ENCODE measurements at regions not wholly inside any gene's neighbourhood (a gene's known extent, or its start where the extent isn't known, plus 50 kb on each side); places are given as distances from the start of the nearest gene placed in this dataset.
"Not testable (repeated sequence)": the region's sequence is repeated elsewhere in the genome, so short reads cannot be mapped to it uniquely, and the experiment has no call there.

DNA sequence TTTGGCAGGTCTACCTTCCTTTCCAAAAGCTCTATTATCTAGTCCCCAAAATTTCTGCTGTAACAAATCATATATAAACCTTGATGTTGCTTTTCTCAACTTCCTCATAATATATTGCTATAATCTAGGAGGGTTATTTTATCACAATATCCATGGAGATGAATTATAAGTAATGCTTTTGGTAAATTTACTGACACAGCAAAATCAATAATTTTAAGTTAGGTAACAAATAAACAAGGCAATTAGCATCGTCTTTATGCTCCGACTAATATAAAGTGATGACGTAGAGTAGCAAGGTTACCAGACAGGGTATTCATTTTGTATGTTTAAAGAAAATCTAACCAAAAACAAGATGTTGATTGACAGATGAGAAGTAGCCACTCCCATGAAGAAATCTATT, 132.3 kb upstream of the ST8SIA4 start:
- Histone ChIP-seq H3K36me3 (ENCODE audit: control insufficient read depth in 5 of 5, insufficient read depth in 5 of 5, low read length in 5 of 5) (no peaks in the 10 kb centered on the region), H3K4me1 (ENCODE audit: control insufficient read depth in 5 of 5, insufficient read depth in 5 of 5, low read length in 5 of 5) (no peaks in the 10 kb centered on the region), H3K9me3 (ENCODE audit: control insufficient read depth in 5 of 5, low read length in 5 of 5) (no peaks in the 10 kb centered on the region)

DNA sequence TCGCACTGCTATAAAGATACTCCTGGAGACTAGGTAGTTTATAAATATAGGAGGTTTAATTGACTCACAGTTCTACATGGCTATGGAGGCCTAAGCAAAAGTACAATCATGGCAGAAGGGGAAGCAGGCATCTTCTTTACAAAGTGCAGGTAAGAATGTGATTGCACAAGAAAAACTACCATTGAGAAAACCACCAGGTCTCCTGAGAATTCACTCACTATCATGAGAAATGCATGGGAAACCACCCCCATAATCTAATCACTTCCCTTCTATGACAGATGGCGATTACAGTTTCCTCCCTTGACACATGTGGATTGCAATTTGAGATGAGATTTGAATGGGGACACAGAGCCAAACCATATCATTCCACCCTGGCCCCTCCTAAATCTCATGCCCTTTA, 121.2 kb upstream of the ST8SIA4 start:
- no peak overlapping the region for H3K9ac ChIP-seq (ENCODE audit: low read length in 5 of 5)
- H3K36me3 ChIP-seq (ENCODE audit: control insufficient read depth in 5 of 5, insufficient read depth in 5 of 5, low read length in 5 of 5) = no peaks in the 10 kb centered on the region
- H3K27me3 ChIP-seq (ENCODE audit: control insufficient read depth in 5 of 5, insufficient read depth in 4 of 5, low read length in 5 of 5) = no peaks in the 10 kb centered on the region
- H3K4me3 ChIP-seq (ENCODE audit: low read depth in 1 of 5, low read length in 5 of 5) = no peak overlapping the region
- H3K9me3 ChIP-seq (ENCODE audit: control insufficient read depth in 5 of 5, low read length in 5 of 5) = peaks cover 0 to 5% (median 0%) of the 10 kb centered on the region in 5 donors
- H3K4me1 ChIP-seq (ENCODE audit: control insufficient read depth in 5 of 5, insufficient read depth in 5 of 5, low read length in 5 of 5) = no peaks in the 10 kb centered on the region
- H3K27ac ChIP-seq (ENCODE audit: low read depth, low read length) = no peak overlapping the region

More for the DNA sequence above, 132.3 kb upstream of the ST8SIA4 start:
- Histone ChIP-seq H3K27me3 (ENCODE audit: control insufficient read depth in 5 of 5, insufficient read depth in 4 of 5, low read length in 5 of 5) (no peaks in the 10 kb centered on the region), H3K27ac (ENCODE audit: low read depth, low read length) (no peak overlapping the region), H3K4me3 (ENCODE audit: low read depth in 1 of 5, low read length in 5 of 5) (no peak overlapping the region), H3K9ac (ENCODE audit: low read length in 5 of 5) (no peak overlapping the region)

DNA sequence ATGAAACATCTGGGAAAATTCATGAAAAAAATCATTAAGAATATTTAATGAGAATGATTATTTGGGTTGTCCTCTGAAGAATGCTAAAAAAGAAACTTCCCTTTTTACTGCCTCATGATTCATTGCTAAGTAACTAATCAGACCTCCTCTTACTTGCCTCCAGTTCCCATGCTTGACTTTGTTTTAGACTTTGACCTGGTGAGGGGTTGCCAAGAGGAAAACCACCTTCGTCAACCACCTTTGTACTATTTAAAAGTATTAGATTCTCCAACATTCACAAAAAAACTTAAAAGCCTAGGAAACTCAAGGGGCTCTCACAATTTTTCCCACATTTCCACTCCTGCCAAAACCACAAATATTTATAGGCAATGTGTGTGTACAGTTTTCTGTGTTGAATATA, 115.2 kb upstream of the ST8SIA4 start:
- Histone ChIP-seq H3K36me3 (ENCODE audit: control insufficient read depth in 5 of 5, insufficient read depth in 5 of 5, low read length in 5 of 5) (no peaks in the 10 kb centered on the region), H3K27me3 (ENCODE audit: control insufficient read depth in 5 of 5, insufficient read depth in 4 of 5, low read length in 5 of 5) (no peaks in the 10 kb centered on the region), H3K9me3 (ENCODE audit: control insufficient read depth in 5 of 5, low read length in 5 of 5) (no peaks in the 10 kb centered on the region), H3K27ac (ENCODE audit: low read depth, low read length) (peak overlapping the region; percentile 25), H3K9ac (ENCODE audit: low read length in 5 of 5) (no peak overlapping the region), H3K4me3 (ENCODE audit: low read depth in 1 of 5, low read length in 5 of 5) (peak overlapping the region in 2 of 5 donors; percentile 7 to 22), H3K4me1 (ENCODE audit: control insufficient read depth in 5 of 5, insufficient read depth in 5 of 5, low read length in 5 of 5) (no peaks in the 10 kb centered on the region)

DNA sequence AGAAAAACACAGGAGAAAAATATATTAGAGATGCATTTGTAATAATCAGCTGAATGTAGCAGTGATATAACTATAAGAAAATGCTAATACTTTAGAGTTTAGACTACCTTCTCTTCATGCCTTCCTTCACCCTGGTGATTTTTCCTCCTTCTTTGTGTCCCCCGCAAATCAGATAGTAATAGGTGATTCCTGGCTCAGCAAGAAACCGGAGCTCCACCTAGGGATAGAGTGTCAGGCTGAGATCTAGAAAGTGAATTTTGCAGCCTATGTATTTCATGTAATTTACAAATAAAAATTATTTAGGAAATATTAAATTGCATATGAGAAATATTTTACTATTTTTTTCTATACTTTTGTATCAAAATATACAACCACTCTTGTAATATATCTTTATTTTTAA, 109.8 kb upstream of the ST8SIA4 start:
- Histone ChIP-seq H3K9ac (ENCODE audit: low read length in 5 of 5) (no peak overlapping the region), H3K27me3 (ENCODE audit: control insufficient read depth in 5 of 5, insufficient read depth in 4 of 5, low read length in 5 of 5) (no peaks in the 10 kb centered on the region), H3K9me3 (ENCODE audit: control insufficient read depth in 5 of 5, low read length in 5 of 5) (no peaks in the 10 kb centered on the region), H3K4me3 (ENCODE audit: low read depth in 1 of 5, low read length in 5 of 5) (no peak overlapping the region), H3K36me3 (ENCODE audit: control insufficient read depth in 5 of 5, insufficient read depth in 5 of 5, low read length in 5 of 5) (no peaks in the 10 kb centered on the region), H3K27ac (ENCODE audit: low read depth, low read length) (no peak overlapping the region), H3K4me1 (ENCODE audit: control insufficient read depth in 5 of 5, insufficient read depth in 5 of 5, low read length in 5 of 5) (no peaks in the 10 kb centered on the region)

DNA sequence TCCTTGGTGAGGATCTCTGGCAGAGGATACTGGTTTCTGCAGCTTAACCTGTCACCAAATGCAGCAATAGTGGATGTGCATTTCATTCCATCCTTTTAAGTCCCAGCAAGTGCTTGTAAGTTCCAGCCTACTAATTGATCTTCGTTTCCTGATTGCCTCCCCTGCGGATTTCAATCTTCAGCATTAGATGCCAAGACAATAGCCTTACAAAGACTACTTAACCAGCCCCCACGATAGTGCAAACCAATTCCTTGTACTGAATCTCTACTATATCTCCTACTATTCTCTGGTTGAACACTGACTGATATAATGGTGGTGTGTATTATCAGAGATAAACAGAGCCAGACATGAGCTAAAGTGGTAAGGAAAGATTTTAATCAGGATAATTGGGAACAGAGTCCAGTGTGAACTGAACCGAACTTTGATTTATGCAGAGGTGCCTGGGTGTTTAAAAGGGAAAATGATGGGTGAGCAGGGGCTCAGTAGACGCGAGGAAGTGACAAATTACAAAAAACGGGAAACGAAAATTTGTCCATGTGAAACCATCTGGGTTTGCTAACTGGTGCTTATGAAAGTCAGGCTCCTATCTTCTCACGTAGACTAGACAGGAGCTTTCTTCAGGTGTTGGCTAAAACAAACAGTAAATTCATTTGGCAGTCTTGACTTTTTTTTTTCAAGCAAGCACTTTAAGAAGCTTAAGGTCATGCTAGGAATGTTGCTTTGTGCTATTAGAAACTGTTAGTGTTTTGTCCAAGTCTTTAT, 106.9 kb upstream of the ST8SIA4 start:
- Histone ChIP-seq H3K4me1 (ENCODE audit: control insufficient read depth in 5 of 5, insufficient read depth in 5 of 5, low read length in 5 of 5) (no peaks in the 10 kb centered on the region), H3K9ac (ENCODE audit: low read length in 5 of 5) (no peak overlapping the region), H3K9me3 (ENCODE audit: control insufficient read depth in 5 of 5, low read length in 5 of 5) (no peaks in the 10 kb centered on the region), H3K27ac (ENCODE audit: low read depth, low read length) (no peak overlapping the region), H3K4me3 (ENCODE audit: low read depth in 1 of 5, low read length in 5 of 5) (no peak overlapping the region), H3K36me3 (ENCODE audit: control insufficient read depth in 5 of 5, insufficient read depth in 5 of 5, low read length in 5 of 5) (no peaks in the 10 kb centered on the region), H3K27me3 (ENCODE audit: control insufficient read depth in 5 of 5, insufficient read depth in 4 of 5, low read length in 5 of 5) (no peaks in the 10 kb centered on the region)

DNA sequence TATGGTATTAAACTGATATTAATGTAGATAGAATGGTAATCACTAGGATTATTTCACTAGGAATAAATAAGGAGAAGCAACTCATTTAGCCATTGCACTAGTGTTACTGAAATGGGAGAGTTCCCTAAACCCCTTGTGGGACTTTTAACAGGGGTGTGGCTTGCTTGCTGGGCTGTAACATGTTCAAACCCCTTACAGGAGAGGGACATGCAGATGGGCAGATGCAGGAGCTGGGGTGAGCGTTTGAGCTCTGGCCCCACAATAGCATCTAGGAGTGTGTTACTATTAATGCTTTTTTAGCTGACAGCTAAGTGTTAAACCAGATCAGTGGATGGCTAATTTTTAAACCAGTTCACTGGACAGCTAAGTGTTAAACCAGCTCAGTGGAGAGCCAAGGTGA, 89.3 kb upstream of the ST8SIA4 start:
- Histone ChIP-seq H3K36me3 (ENCODE audit: control insufficient read depth in 5 of 5, insufficient read depth in 5 of 5, low read length in 5 of 5) (no peaks in the 10 kb centered on the region), H3K4me1 (ENCODE audit: control insufficient read depth in 5 of 5, insufficient read depth in 5 of 5, low read length in 5 of 5) (no peaks in the 10 kb centered on the region), H3K9ac (ENCODE audit: low read length in 5 of 5) (no peak overlapping the region), H3K27ac (ENCODE audit: low read depth, low read length) (no peak overlapping the region), H3K27me3 (ENCODE audit: control insufficient read depth in 5 of 5, insufficient read depth in 4 of 5, low read length in 5 of 5) (no peaks in the 10 kb centered on the region), H3K9me3 (ENCODE audit: control insufficient read depth in 5 of 5, low read length in 5 of 5) (peaks cover 0 to 5% (median 0%) of the 10 kb centered on the region in 5 donors), H3K4me3 (ENCODE audit: low read depth in 1 of 5, low read length in 5 of 5) (no peak overlapping the region)

DNA sequence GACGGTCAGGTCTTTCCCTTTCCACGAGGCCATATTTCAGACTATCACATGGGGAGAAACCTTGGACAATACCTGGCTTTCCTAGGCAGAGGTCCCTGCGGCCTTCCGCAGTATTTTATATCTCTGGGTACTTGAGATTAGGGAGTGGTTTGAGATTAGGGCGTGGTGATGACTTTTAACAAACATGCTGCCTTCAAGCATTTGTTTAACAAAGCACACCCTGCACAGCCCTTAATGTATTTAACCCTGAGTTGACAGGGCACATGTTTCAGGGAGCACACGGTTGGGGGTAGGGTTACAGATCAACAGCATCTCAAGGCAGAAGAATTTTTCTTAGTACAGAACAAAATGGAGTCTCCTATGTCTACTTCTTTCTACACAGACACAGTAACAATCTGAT, 80.5 kb upstream of the ST8SIA4 start:
- not testable (repeated sequence) for H3K27ac ChIP-seq (ENCODE audit: low read depth, low read length); H3K9ac ChIP-seq (ENCODE audit: low read length in 5 of 5); H3K27me3 ChIP-seq (ENCODE audit: control insufficient read depth in 5 of 5, insufficient read depth in 4 of 5, low read length in 5 of 5); H3K4me3 ChIP-seq (ENCODE audit: low read depth in 1 of 5, low read length in 5 of 5); H3K9me3 ChIP-seq (ENCODE audit: control insufficient read depth in 5 of 5, low read length in 5 of 5); H3K36me3 ChIP-seq (ENCODE audit: control insufficient read depth in 5 of 5, insufficient read depth in 5 of 5, low read length in 5 of 5); H3K4me1 ChIP-seq (ENCODE audit: control insufficient read depth in 5 of 5, insufficient read depth in 5 of 5, low read length in 5 of 5)

DNA sequence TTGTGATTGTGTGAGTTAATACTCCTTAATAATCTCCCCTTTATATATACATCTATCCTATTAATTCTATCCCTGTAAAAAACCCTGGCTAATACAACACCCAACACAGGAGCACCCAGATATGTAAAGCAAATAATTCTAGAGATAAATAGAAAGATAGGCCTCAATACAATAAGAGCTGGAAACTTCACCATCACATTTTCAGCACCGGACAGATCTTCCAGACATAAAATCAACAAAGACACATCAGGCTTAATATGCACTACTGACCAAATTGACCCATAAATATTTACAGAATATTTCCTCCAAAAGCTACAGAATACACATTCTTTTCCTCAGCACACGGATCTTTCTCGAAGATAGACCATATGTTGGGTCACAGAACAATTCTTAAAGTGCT, 71.0 kb upstream of the ST8SIA4 start:
- no peaks in the 10 kb centered on the region for H3K9me3 ChIP-seq (ENCODE audit: control insufficient read depth in 5 of 5, low read length in 5 of 5)
- H3K4me3 ChIP-seq (ENCODE audit: low read depth in 1 of 5, low read length in 5 of 5) = no peak overlapping the region
- H3K27me3 ChIP-seq (ENCODE audit: control insufficient read depth in 5 of 5, insufficient read depth in 4 of 5, low read length in 5 of 5) = no peaks in the 10 kb centered on the region
- no peak overlapping the region for H3K27ac ChIP-seq (ENCODE audit: low read depth, low read length)
- no peaks in the 10 kb centered on the region for H3K4me1 ChIP-seq (ENCODE audit: control insufficient read depth in 5 of 5, insufficient read depth in 5 of 5, low read length in 5 of 5)
- H3K9ac ChIP-seq (ENCODE audit: low read length in 5 of 5) = no peak overlapping the region
- H3K36me3 ChIP-seq (ENCODE audit: control insufficient read depth in 5 of 5, insufficient read depth in 5 of 5, low read length in 5 of 5) = no peaks in the 10 kb centered on the region

DNA sequence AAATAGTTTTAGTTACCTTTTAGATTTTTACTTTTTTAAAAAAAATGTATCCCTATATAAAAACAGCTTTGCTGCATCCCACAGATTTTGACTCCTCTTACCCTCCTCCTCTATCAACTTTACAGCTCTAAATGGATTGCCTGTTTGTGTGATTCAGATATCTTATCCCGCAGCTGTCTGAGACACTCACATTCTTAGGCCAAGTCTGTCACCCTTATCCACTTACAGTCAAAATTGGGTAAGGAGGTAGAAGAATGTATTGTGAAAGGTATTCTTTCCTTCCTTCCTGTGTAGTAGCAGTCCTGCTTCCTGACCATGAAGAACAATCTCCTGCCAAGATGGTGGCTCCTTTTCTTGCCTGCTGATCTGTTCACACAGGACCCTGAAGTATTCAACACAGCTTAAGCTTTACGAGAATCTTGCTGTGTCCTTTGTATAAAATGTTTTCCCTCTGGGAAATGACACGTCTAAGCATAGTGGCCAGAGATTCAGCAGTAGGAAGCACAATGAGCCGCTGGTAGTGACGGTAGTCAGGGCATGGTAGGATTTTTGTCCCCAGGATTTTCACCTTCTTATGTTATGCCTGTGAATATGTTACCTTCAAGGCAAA, 67.7 kb upstream of the ST8SIA4 start:
- no peaks in the 10 kb centered on the region for H3K9me3 ChIP-seq (ENCODE audit: control insufficient read depth in 5 of 5, low read length in 5 of 5)
- H3K4me1 ChIP-seq (ENCODE audit: control insufficient read depth in 5 of 5, insufficient read depth in 5 of 5, low read length in 5 of 5) = peaks cover 0 to 2% (median 0%) of the 10 kb centered on the region in 5 donors
- no peaks in the 10 kb centered on the region for H3K36me3 ChIP-seq (ENCODE audit: control insufficient read depth in 5 of 5, insufficient read depth in 5 of 5, low read length in 5 of 5)
- no peak overlapping the region for H3K27ac ChIP-seq (ENCODE audit: low read depth, low read length)
- no peaks in the 10 kb centered on the region for H3K27me3 ChIP-seq (ENCODE audit: control insufficient read depth in 5 of 5, insufficient read depth in 4 of 5, low read length in 5 of 5)
- no peak overlapping the region for H3K9ac ChIP-seq (ENCODE audit: low read length in 5 of 5)
- H3K4me3 ChIP-seq (ENCODE audit: low read depth in 1 of 5, low read length in 5 of 5) = no peak overlapping the region

DNA sequence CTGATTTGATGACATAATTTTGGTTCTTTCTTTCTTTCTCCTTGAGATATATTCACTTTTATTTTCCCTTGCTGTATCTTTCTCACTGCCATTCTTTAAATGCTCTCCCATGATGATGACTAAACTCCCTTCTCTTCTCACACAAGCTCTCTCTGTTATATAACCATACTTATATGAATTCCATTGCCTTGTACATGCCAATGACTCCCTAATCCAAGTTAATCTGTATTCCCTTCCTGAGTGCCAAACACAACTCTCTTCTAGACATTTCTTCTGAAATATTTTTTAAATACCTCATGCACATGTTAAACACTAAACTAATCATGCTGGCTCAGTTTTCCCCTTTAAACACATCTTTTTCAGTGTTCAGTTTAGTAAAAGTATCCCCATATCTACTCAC, 62.2 kb upstream of the ST8SIA4 start:
- no peak overlapping the region for H3K27ac ChIP-seq (ENCODE audit: low read depth, low read length)
- H3K9me3 ChIP-seq (ENCODE audit: control insufficient read depth in 5 of 5, low read length in 5 of 5) = no peaks in the 10 kb centered on the region
- H3K9ac ChIP-seq (ENCODE audit: low read length in 5 of 5) = no peak overlapping the region
- H3K36me3 ChIP-seq (ENCODE audit: control insufficient read depth in 5 of 5, insufficient read depth in 5 of 5, low read length in 5 of 5) = no peaks in the 10 kb centered on the region
- H3K4me1 ChIP-seq (ENCODE audit: control insufficient read depth in 5 of 5, insufficient read depth in 5 of 5, low read length in 5 of 5) = peaks cover 0 to 2% (median 0%) of the 10 kb centered on the region in 5 donors
- no peaks in the 10 kb centered on the region for H3K27me3 ChIP-seq (ENCODE audit: control insufficient read depth in 5 of 5, insufficient read depth in 4 of 5, low read length in 5 of 5)
- H3K4me3 ChIP-seq (ENCODE audit: low read depth in 1 of 5, low read length in 5 of 5) = no peak overlapping the region
